ENCODE measurements at regions not wholly inside any gene's neighbourhood (a gene's known extent, or its start where the extent isn't known, plus 50 kb on each side); places are given as distances from the start of the nearest gene placed in this dataset.

DNA sequence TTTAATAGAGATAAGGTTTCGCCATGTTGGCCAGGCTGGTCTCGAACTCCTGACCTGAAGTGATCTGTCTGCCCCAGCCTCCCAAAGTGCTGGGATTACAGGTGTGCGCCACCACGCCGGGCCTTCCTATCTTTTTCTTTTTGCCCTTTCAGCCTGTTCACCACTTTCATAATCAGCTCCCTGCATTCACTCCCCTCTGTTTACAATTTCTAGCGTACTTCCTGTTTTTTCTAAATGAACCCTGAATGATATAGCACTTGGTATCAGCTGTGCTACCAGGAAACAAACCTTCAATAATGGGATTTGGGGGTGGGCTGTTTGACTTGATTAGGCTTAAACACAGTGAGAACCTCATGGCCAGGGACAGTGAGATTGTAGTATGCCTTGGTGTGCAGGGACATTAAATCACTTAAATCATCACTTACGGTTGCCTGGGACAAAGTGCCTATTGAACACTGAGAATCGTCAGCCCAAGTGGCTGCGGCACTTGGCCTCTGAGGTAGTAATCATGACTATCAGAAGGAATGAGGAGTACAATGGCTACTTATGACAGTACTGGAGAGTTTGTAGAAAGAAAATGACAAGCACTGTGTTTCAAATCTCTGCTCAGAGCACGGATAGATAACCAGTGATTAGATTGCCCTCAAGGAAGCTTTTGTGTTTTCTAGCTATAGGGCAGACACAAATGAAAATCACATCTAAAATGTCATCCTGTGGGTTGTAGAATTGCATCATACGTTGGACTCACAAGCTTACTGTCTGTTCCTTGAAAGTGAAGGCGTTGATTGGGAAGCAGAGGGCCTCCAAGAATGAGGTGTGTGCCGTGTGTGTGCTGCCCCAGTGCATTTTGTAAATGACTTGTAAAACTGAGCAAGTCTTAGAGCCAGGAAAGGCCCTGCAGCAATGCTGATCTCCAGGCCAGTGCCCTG lies 661.8 kb downstream of the MATN1 start:
- TF ChIP-seq, protein P1, sequence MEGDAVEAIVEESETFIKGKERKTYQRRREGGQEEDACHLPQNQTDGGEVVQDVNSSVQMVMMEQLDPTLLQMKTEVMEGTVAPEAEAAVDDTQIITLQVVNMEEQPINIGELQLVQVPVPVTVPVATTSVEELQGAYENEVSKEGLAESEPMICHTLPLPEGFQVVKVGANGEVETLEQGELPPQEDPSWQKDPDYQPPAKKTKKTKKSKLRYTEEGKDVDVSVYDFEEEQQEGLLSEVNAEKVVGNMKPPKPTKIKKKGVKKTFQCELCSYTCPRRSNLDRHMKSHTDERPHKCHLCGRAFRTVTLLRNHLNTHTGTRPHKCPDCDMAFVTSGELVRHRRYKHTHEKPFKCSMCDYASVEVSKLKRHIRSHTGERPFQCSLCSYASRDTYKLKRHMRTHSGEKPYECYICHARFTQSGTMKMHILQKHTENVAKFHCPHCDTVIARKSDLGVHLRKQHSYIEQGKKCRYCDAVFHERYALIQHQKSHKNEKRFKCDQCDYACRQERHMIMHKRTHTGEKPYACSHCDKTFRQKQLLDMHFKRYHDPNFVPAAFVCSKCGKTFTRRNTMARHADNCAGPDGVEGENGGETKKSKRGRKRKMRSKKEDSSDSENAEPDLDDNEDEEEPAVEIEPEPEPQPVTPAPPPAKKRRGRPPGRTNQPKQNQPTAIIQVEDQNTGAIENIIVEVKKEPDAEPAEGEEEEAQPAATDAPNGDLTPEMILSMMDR (conservative IDR thresholded peaks at IDR 0.05; ENCODE audit: low read length): no peak
- no peak for TF ChIP-seq EZH2phosphoT487 (IDR thresholded peaks at IDR 0.05; ENCODE audit: borderline replicate concordance)
